Panc1 (cell line): ENCODE measurements at regions not wholly inside any gene's neighbourhood (a gene's known extent, or its start where the extent isn't known, plus 50 kb on each side); places are given as distances from the start of the nearest gene placed in this dataset.

Experiments used
- POLR2AphosphoS5 ChIP-seq: IDR thresholded peaks from 2 replicates; pipeline ENCODE4 v1.6.1; 2012; ENCODE audit warnings: mild to moderate bottlenecking, low read depth, low read length, moderate library complexity
- SIN3A ChIP-seq: IDR thresholded peaks from 2 replicates; pipeline ENCODE4 v1.6.1; 2012; ENCODE audit warnings: low read depth, mild to moderate bottlenecking, low read length, moderate library complexity, borderline replicate concordance; ENCODE audit not compliant: insufficient read depth
- TCF7L2 ChIP-seq: IDR thresholded peaks from 2 replicates; pipeline ENCODE4 v1.6.1; 2011; ENCODE audit warnings: mild to moderate bottlenecking, low read depth, low read length, inconsistent platforms
- TF ChIP-seq, protein P1 (sequence below): fragments of 450-650 bp; IDR thresholded peaks from 2 replicates; pipeline ENCODE4 v1.5.1; 2017; ENCODE audit warnings: mild to moderate bottlenecking
- TF ChIP-seq, protein P2 (sequence below), 2 experiments: IDR thresholded peaks; 2 replicates each; pipeline ENCODE4 v1.6.1; 2011 to 2012; ENCODE audit warnings: low read depth in 2 of 2, control low read depth in 1 of 2, low read length in 1 of 2, mild to moderate bottlenecking in 1 of 2, moderate library complexity in 1 of 2; ENCODE audit not compliant: insufficient read depth in 1 of 2

DNA sequence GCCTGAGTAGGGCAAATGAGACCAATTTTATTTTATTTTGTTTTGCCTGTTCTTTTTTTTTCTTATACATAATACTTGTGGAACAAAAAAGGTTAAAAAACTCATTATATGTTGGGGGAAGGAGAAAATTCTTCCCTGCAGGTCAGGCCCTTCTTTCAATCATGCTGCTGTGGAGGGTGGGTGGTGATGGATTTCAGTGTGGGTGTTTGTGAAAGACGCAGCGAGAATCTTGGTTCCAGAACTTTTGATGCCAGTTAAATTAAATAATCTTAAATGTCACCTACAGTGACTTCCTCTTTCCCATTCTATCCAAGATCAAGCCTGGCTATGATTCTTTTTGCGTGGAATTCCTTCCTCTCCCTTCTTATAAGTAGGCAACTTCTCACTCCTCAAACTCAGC, 595.8 kb upstream of the EEF2KMT start:
- TF ChIP-seq, protein P1, sequence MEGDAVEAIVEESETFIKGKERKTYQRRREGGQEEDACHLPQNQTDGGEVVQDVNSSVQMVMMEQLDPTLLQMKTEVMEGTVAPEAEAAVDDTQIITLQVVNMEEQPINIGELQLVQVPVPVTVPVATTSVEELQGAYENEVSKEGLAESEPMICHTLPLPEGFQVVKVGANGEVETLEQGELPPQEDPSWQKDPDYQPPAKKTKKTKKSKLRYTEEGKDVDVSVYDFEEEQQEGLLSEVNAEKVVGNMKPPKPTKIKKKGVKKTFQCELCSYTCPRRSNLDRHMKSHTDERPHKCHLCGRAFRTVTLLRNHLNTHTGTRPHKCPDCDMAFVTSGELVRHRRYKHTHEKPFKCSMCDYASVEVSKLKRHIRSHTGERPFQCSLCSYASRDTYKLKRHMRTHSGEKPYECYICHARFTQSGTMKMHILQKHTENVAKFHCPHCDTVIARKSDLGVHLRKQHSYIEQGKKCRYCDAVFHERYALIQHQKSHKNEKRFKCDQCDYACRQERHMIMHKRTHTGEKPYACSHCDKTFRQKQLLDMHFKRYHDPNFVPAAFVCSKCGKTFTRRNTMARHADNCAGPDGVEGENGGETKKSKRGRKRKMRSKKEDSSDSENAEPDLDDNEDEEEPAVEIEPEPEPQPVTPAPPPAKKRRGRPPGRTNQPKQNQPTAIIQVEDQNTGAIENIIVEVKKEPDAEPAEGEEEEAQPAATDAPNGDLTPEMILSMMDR, result no peak
- TF ChIP-seq POLR2AphosphoS5 (no peak), SIN3A (no peak), TCF7L2 (no peak)
- TF ChIP-seq, protein P2, sequence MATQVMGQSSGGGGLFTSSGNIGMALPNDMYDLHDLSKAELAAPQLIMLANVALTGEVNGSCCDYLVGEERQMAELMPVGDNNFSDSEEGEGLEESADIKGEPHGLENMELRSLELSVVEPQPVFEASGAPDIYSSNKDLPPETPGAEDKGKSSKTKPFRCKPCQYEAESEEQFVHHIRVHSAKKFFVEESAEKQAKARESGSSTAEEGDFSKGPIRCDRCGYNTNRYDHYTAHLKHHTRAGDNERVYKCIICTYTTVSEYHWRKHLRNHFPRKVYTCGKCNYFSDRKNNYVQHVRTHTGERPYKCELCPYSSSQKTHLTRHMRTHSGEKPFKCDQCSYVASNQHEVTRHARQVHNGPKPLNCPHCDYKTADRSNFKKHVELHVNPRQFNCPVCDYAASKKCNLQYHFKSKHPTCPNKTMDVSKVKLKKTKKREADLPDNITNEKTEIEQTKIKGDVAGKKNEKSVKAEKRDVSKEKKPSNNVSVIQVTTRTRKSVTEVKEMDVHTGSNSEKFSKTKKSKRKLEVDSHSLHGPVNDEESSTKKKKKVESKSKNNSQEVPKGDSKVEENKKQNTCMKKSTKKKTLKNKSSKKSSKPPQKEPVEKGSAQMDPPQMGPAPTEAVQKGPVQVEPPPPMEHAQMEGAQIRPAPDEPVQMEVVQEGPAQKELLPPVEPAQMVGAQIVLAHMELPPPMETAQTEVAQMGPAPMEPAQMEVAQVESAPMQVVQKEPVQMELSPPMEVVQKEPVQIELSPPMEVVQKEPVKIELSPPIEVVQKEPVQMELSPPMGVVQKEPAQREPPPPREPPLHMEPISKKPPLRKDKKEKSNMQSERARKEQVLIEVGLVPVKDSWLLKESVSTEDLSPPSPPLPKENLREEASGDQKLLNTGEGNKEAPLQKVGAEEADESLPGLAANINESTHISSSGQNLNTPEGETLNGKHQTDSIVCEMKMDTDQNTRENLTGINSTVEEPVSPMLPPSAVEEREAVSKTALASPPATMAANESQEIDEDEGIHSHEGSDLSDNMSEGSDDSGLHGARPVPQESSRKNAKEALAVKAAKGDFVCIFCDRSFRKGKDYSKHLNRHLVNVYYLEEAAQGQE (IDR thresholded peaks at IDR 0.05; ENCODE audit: insufficient read depth in 1 of 2, low read depth in 2 of 2, low read length in 1 of 2), result no peak
